Astrocyte (in vitro differentiated cells and primary cell): ENCODE measurements at regions not wholly inside any gene's neighbourhood (a gene's known extent, or its start where the extent isn't known, plus 50 kb on each side); places are given as distances from the start of the nearest gene placed in this dataset.

Experiments used
- DNase-seq: peaks from one replicate; pipeline ENCODE4 v3.0.0-alpha.2; 2010; ENCODE audit warnings: low read depth
- FAIRE-seq: peaks from 2 replicates; lab custom pipeline; 2011; peaks lifted over from hg19 to GRCh38; lab: Jason Lieb, UNC
- H2AFZ ChIP-seq: 2 replicates; pipeline ENCODE4 v1.6.0; 2012; ENCODE audit warnings: low read depth, low read length, inconsistent platforms
- H3K27ac ChIP-seq: 2 replicates; pipeline ENCODE4 v1.5.1; 2011; ENCODE audit warnings: low read depth, low read length, inconsistent platforms
- H3K27me3 ChIP-seq: 2 replicates; pipeline ENCODE4 v1.6.0; 2011; ENCODE audit warnings: low read length, inconsistent platforms; ENCODE audit not compliant: insufficient read depth
- H3K36me3 ChIP-seq: 2 replicates; pipeline ENCODE4 v1.5.1; 2011; ENCODE audit warnings: low read length, inconsistent platforms; ENCODE audit not compliant: insufficient read depth
- H3K4me1 ChIP-seq: 2 replicates; pipeline ENCODE4 v1.5.1; 2011; ENCODE audit warnings: low read length, inconsistent platforms; ENCODE audit not compliant: insufficient read depth
- H3K4me2 ChIP-seq: 2 replicates; pipeline ENCODE4 v1.6.0; 2012; ENCODE audit warnings: low read length, inconsistent platforms
- H3K4me3 ChIP-seq: 2 replicates; pipeline ENCODE4 v1.5.1; 2011; ENCODE audit warnings: low read depth, mild to moderate bottlenecking, low read length, inconsistent platforms; ENCODE audit not compliant: insufficient read depth
- H3K79me2 ChIP-seq: 2 replicates; pipeline ENCODE4 v1.6.0; 2012; ENCODE audit warnings: mild to moderate bottlenecking, low read length, inconsistent platforms; ENCODE audit not compliant: insufficient read depth
- H3K9ac ChIP-seq: 2 replicates; pipeline ENCODE4 v1.6.0; 2012; ENCODE audit warnings: mild to moderate bottlenecking, low read length, inconsistent platforms
- H3K9me3 ChIP-seq: 2 replicates; pipeline ENCODE4 v1.5.1; 2012; ENCODE audit warnings: low read depth, mild to moderate bottlenecking, low read length, inconsistent platforms; ENCODE audit not compliant: insufficient read depth
- H4K20me1 ChIP-seq: 2 replicates; pipeline ENCODE4 v1.6.0; 2012; ENCODE audit warnings: low read length, inconsistent platforms; ENCODE audit not compliant: insufficient read depth
- H3K27ac Mint-ChIP-seq: one replicate; pipeline ENCODE4 v1.8.0; 2021; ENCODE audit warnings: mild to moderate bottlenecking, mixed read lengths; ENCODE audit not compliant: unreplicated experiment
- H3K27me3 Mint-ChIP-seq: one replicate; pipeline ENCODE4 v1.8.0; 2021; ENCODE audit warnings: low read depth, mixed read lengths; ENCODE audit not compliant: unreplicated experiment
- H3K36me3 Mint-ChIP-seq: one replicate; pipeline ENCODE4 v1.8.0; 2021; ENCODE audit warnings: low read depth, mixed read lengths; ENCODE audit not compliant: unreplicated experiment
- H3K4me1 Mint-ChIP-seq: one replicate; pipeline ENCODE4 v1.8.0; 2021; ENCODE audit warnings: low read depth, mixed read lengths; ENCODE audit not compliant: unreplicated experiment
- H3K4me3 Mint-ChIP-seq: one replicate; pipeline ENCODE4 v1.8.0; 2021; ENCODE audit warnings: mild to moderate bottlenecking, moderate library complexity, mixed read lengths; ENCODE audit not compliant: unreplicated experiment
- H3K9me3 Mint-ChIP-seq: one replicate; pipeline ENCODE4 v1.8.0; 2021; ENCODE audit warnings: mild to moderate bottlenecking, mixed read lengths; ENCODE audit not compliant: unreplicated experiment
- CTCF ChIP-seq: IDR thresholded peaks from 2 replicates; pipeline ENCODE4 v1.5.1; 2011; ENCODE audit warnings: low read depth, mild to moderate bottlenecking, inconsistent platforms, low read length, moderate library complexity; ENCODE audit not compliant: insufficient read depth
- EZH2 ChIP-seq: IDR thresholded peaks from 2 replicates; pipeline ENCODE4 v1.6.1; 2012; ENCODE audit warnings: mild to moderate bottlenecking, low read length, inconsistent platforms; ENCODE audit not compliant: insufficient read depth

- H3K27ac ChIP-seq, result peak overlapping the region; percentile 88
- Mint-ChIP-seq H3K4me3 (peak overlapping the region; percentile 3), H3K27ac (peak overlapping the region; percentile 95), H3K36me3 (peaks cover 3% of the 10 kb centered on the region), H3K4me1 (peaks cover 40% of the 10 kb centered on the region), H3K9me3 (peaks cover 2% of the 10 kb centered on the region), H3K27me3 (no peaks in the 10 kb centered on the region)
- FAIRE-seq, result peak; percentile 94
- H2AFZ ChIP-seq, result peak overlapping the region; percentile 52
- no peak overlapping the region for H3K4me3 ChIP-seq
- peak overlapping the region; percentile 69 for H3K4me2 ChIP-seq
- peak; percentile 96 for DNase-seq
- no peaks in the 10 kb centered on the region for H3K27me3 ChIP-seq
- no peaks in the 10 kb centered on the region for H3K36me3 ChIP-seq
- peak overlapping the region; percentile 60 for H3K9ac ChIP-seq
- H3K4me1 ChIP-seq, result peaks cover 23% of the 10 kb centered on the region
- H3K9me3 ChIP-seq, result no peaks in the 10 kb centered on the region
- no peak for TF ChIP-seq CTCF
- TF ChIP-seq EZH2, result no peak
- no peaks in the 10 kb centered on the region for H4K20me1 ChIP-seq
- H3K79me2 ChIP-seq, result no peaks in the 10 kb centered on the region
Observed at GRCh38 chr5:96067894-96068614, 106.4 kb upstream of the ELL2 start.

GRCh38 chr5:96067251-96067650, 105.6 kb upstream of the ELL2 start:
- peaks cover 2% of the 10 kb centered on the region for H3K9me3 Mint-ChIP-seq
- peak overlapping the region; percentile 88 for H3K27ac ChIP-seq
- peak overlapping the region; percentile 60 for H3K9ac ChIP-seq

More at GRCh38 chr5:96067251-96067650, 105.6 kb upstream of the ELL2 start:
- Histone ChIP-seq H4K20me1 (no peaks in the 10 kb centered on the region), H3K36me3 (no peaks in the 10 kb centered on the region), H3K4me1 (peaks cover 23% of the 10 kb centered on the region), H3K4me2 (peak overlapping the region; percentile 69), H2AFZ (no peak overlapping the region), H3K27me3 (no peaks in the 10 kb centered on the region), H3K9me3 (no peaks in the 10 kb centered on the region), H3K4me3 (no peak overlapping the region), H3K79me2 (no peaks in the 10 kb centered on the region)
- no peak for FAIRE-seq
- no peaks in the 10 kb centered on the region for H3K27me3 Mint-ChIP-seq
- TF ChIP-seq CTCF, result no peak
- no peak for TF ChIP-seq EZH2
- DNase-seq, result peak; percentile 62
- H3K4me3 Mint-ChIP-seq, result no peak overlapping the region
- peak overlapping the region; percentile 95 for H3K27ac Mint-ChIP-seq
- H3K4me1 Mint-ChIP-seq, result peaks cover 40% of the 10 kb centered on the region
- H3K36me3 Mint-ChIP-seq, result peaks cover 3% of the 10 kb centered on the region
